ENCODE measurements at regions not wholly inside any gene's neighbourhood (a gene's known extent, or its start where the extent isn't known, plus 50 kb on each side); places are given as distances from the start of the nearest gene placed in this dataset.

DNA sequence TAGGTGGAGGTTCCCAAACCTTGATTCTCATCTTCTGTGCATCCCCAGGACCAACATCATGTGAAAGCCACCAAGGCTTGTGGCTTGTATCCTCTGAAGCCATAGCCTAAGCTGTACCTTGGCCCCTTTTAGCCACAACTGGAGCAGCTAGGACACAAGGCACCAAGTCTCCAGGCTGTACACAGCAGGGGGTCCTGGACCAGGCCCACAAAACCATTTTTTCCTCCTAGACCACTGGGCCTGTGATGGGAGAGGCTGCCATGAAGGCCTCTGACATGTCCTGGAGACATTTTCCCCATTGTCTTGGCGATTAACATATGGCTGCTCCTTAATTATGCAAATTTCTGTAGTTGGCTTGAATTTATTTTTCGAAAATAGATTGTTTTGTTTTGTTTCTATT lies 114.8 kb upstream of the LAMA2 start:
- Histone ChIP-seq H3K4me3 (no peak overlapping the region), H3K9me3 (peaks cover 0 to 4% of the 10 kb centered on the region in 2 donors), H3K36me3 (no peaks in the 10 kb centered on the region), H3K27ac (no peak overlapping the region), H3K4me1 (no peaks in the 10 kb centered on the region), H3K27me3 (no peaks in the 10 kb centered on the region)
- ATAC-seq (no peak), DNase-seq (no peak)
- TF ChIP-seq CTCF (IDR thresholded peaks at IDR 0.05), result no peak
- intact Hi-C loops (cut with DNase I), result no loop called here

DNA sequence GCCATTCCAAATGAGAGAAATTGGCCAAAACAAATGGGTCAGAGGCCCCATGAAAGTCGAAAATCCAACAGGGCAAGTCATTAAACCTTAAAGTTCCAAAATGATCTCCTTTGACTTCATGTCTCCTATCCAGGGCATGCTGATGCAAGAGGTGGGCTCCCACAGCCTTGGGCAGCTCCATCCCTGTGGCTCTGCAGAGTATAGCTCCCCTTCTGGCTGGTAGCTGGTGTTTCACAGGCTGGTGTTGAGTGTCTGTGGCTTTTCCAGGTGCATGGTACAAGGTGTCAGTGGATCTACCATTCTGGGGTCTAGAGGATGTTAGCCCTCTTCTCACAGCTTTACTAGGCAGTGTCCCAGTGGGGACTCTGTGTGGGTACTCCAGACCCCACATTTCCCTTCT lies 115.2 kb upstream of the LAMA2 start:
- Histone ChIP-seq H3K27ac (no peak overlapping the region), H3K4me1 (no peaks in the 10 kb centered on the region), H3K27me3 (no peaks in the 10 kb centered on the region), H3K9me3 (peaks cover 0 to 1% of the 10 kb centered on the region in 2 donors), H3K36me3 (no peaks in the 10 kb centered on the region), H3K4me3 (no peak overlapping the region)
- intact Hi-C loops (cut with DNase I), result no loop called here
- ATAC-seq (no peak), DNase-seq (no peak)
- TF ChIP-seq CTCF (IDR thresholded peaks at IDR 0.05), result no peak

DNA sequence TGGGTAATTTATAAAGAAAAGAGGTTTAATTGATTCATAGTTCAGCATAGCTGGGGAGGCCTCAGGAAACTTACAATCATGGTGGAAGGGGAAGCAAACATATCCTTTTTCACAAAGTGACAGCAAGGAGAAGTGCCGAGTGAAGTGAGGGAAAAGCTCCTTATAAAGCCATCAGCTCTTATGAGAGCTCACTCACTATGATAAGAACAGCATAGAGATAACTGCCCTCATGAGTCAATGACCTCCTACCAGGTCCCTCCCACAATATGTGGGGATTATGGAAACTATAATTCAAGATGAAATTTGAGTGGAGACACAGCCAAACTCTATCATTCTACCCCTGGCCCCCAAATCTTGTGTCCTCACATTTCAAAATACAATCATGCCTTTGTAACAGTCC lies 115.8 kb upstream of the LAMA2 start:
- intact Hi-C loops (cut with DNase I), result no loop called here
- Histone ChIP-seq H3K27ac (no peak overlapping the region), H3K4me3 (no peak overlapping the region), H3K36me3 (no peaks in the 10 kb centered on the region), H3K9me3 (no peaks in the 10 kb centered on the region), H3K4me1 (no peaks in the 10 kb centered on the region), H3K27me3 (no peaks in the 10 kb centered on the region)
- TF ChIP-seq CTCF (IDR thresholded peaks at IDR 0.05), result no peak
- no peak for DNase-seq
- no peak for ATAC-seq

- no peak overlapping the region for H3K27ac ChIP-seq
- no peaks in the 10 kb centered on the region for H3K36me3 ChIP-seq
- intact Hi-C loops (cut with DNase I), result no loop called here
- H3K9me3 ChIP-seq, result no peaks in the 10 kb centered on the region
- H3K4me1 ChIP-seq, result no peaks in the 10 kb centered on the region
- no peak for TF ChIP-seq CTCF (IDR thresholded peaks at IDR 0.05)
- ATAC-seq, result no peak
- DNase-seq, result no peak
- H3K27me3 ChIP-seq, result no peaks in the 10 kb centered on the region
- H3K4me3 ChIP-seq, result no peak overlapping the region
Observed at GRCh38 chr6:128763599-128764300, 119.2 kb upstream of the LAMA2 start.

DNA sequence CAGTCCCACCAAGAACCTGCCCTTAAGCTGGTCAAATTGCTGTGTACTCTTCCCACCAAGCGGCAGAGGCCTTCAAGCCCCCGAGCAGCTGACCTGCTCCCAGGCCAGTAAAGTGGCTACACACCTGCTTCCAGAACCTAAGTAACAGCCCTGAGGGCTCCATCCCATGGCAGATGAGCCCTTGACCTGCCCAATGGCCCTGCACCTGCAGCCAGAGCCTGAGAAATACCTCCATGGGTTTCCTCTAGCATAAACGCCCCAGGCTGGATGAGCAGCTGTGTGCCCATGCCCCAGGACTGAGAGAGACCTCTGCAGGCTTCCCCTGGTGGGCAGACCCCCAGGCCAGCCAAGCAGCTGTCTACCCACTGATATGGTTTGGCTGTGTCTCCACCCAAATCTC lies 123.0 kb upstream of the LAMA2 start:
- ATAC-seq (no peak), DNase-seq (no peak)
- no peak for TF ChIP-seq CTCF (IDR thresholded peaks at IDR 0.05)
- no peaks in the 10 kb centered on the region for H3K36me3 ChIP-seq
- no peaks in the 10 kb centered on the region for H3K9me3 ChIP-seq
- no peak overlapping the region for H3K4me3 ChIP-seq
- intact Hi-C loops (cut with DNase I), result no loop called here
- no peaks in the 10 kb centered on the region for H3K4me1 ChIP-seq
- H3K27ac ChIP-seq, result no peak overlapping the region
- no peaks in the 10 kb centered on the region for H3K27me3 ChIP-seq

Measured in left lung (tissue), 4 donors.